NCI-H1105 treated with DMSO at 0.1 percent for 48 hours (cell line): ENCODE measurements at regions not wholly inside any gene's neighbourhood (a gene's known extent, or its start where the extent isn't known, plus 50 kb on each side); places are given as distances from the start of the nearest gene placed in this dataset.
A peak's percentile ranks its signal among the peaks of the same experiment; 100 is the strongest.
"Not testable (repeated sequence)": the region's sequence is repeated elsewhere in the genome, so short reads cannot be mapped to it uniquely, and the experiment has no call there.

Experiments
- DNase-seq: peaks from one replicate; lab custom pipeline; 2025; lab: John Stamatoyannopoulos, UW

- no peak for DNase-seq
These were observed 112.5 kb upstream of the PRSS1 start for GRCh38 chr7:142636751-142637150.

- DNase-seq, result not testable (repeated sequence)
These were observed 113.2 kb upstream of the PRSS1 start for GRCh38 chr7:142636107-142636506.

- DNase-seq, result peak; percentile 66
These were observed 116.8 kb upstream of the PRSS1 start for GRCh38 chr7:142632271-142633134.

DNA sequence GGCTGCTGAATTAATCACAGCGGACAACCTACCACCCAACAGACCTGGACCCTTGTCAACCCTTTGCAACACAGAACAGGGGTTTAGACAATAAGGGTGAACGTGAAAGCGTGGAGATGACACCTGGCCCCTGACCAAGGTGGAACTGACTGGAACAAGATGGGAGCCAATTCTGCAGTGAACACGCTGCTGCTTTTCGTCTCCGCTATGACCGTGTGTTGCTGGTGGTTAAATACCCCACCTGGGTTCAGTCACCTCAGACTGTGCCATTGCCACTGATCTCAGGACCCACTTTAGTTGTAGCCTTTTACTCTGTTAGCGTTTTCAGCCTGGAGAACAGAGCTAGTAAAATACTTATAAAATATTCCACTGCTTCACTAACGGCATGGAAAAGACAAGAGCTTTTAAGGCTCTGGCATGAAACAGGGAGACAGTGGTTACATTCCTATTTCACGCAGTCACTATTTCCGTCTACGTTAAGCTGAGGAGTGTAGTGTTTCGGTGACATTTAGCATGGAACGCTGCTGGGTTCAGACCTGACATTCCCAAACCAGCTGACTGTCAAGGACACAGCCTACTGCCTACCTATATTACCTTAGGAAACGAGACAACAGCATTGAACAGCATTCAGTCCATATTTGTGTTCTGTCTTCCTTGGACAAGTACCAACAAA lies 119.5 kb upstream of the PRSS1 start:
- DNase-seq, result no peak

- no peak for DNase-seq
These were observed 120.3 kb upstream of the PRSS1 start for GRCh38 chr7:142628945-142629344.

GRCh38 chr7:142627223-142627622 lies 122.0 kb upstream of the PRSS1 start:
- DNase-seq, result not testable (repeated sequence)

GRCh38 chr7:142626420-142627035 lies 122.7 kb upstream of the PRSS1 start:
- DNase-seq, result no peak

- not testable (repeated sequence) for DNase-seq
These were observed 124.1 kb upstream of the PRSS1 start for GRCh38 chr7:142625216-142625615.

GRCh38 chr7:142620402-142620801 lies 128.9 kb upstream of the PRSS1 start:
- DNase-seq, result no peak

- no peak for DNase-seq
These were observed 130.5 kb upstream of the PRSS1 start for GRCh38 chr7:142618655-142619351.

DNA sequence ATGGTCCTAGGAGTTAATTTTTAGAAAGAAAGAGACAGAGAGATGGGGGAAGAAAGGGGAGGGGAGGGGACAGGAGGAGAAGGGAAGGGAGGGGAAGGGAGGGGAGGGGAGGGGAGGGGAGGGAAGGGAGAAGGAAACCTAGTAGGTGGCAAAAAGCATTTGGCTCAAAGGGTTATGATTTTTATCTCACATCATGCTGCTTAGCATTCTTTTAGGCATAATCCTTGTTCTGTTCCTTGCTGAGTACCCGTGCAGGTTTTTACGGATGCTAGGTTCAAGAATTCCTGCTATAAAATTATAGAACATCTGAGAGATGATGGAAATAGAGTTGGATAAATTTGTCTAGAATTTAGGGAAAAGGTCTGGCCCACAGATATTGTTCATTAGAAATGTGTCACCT lies 132.4 kb upstream of the PRSS1 start:
- no peak for DNase-seq

- no peak for DNase-seq
These were observed 133.1 kb upstream of the PRSS1 start for GRCh38 chr7:142616121-142616643.

- no peak for DNase-seq
These were observed 133.8 kb upstream of the PRSS1 start for GRCh38 chr7:142615508-142615907.

- no peak for DNase-seq
These were observed 135.2 kb upstream of the PRSS1 start for GRCh38 chr7:142614116-142614515.

DNA sequence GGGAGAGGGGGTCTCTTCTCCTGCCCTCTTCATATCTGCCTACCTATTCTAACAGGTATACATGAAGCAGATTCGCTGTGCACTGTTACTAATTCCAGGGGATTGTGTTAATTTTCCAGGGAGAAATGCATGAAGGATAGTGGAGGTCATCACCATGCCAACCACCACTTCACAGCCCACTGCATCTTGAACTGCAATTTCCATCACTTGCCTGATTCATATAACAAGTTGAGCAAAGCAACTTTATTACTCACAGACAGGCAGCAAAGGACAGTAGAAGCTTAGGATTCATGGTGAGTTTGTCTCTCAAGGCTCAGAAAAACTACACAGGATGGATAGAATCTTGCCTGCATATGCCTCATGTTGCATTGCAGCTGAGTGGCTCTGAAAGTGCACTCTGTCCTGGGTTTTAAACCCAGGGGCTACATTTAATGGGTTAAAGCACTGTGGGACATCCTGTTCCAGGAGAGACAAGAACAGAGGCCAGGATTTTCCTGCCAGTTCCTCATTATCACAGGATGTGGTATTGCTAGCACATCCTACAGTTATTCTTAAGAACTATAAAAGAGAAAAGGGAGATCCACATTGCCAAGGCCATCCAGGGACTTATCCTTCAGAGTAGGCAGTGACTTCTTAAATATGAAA lies 136.9 kb upstream of the PRSS1 start:
- DNase-seq, result no peak

- DNase-seq, result no peak
These were observed 137.6 kb upstream of the PRSS1 start for GRCh38 chr7:142611566-142612236.

DNA sequence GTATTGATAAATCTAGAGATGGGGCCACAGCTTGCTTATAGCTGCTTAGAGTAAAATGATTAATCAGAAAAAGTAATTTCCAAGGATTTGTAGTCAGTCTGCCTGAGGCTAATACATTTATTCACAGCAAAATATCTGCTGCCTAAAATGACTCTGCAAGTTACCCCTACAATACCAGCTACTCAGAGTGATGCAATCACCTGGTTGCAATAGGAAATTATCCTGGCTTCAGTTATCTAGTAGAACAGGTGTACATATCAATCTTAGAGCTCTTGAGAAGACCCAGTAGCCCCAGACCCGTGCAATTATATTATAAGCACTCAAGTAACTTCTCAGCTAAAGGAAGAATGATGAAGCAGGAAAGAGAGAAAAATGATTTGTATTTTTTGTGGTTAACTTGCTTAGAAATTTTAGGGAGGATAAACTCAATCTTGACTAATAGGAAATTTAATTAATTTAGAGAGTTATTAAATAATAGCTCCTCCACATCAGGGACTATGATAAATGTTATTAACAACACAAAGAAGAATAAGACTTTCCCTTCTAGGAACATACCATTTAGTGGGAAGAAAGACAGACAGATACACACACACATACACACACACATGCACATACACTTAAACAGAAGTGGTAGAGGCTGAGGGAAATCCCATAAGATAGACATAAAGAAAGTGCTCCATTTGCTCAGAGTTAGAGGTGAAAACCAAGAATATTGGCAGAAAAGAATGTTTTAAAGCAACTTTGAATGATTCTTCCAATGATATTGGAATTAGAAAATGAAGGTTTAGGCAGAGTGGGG lies 140.4 kb upstream of the PRSS1 start:
- DNase-seq, result peak; percentile 35

- DNase-seq, result no peak
These were observed 141.9 kb upstream of the PRSS1 start for GRCh38 chr7:142607351-142607750.

- no peak for DNase-seq
These were observed 143.2 kb upstream of the PRSS1 start for GRCh38 chr7:142606081-142606480.

DNA sequence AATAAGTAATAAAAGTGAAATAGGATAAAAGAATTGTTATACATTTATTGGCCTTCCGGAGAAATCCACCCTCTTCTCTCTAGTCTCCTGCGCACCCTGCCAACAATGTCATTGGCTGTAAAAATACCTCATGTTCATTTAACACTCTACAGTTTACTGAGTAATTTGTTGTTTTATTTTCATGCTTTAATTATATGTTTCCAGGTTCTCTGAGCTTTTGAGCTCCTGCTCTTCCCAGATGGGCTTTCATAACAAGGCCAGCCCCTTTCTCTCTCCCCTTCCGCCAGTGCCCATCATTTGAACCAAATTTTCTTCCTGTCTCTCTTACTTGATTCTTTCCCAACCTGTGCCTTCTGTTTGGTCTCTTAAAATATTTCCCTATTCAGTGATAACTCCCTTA lies 144.6 kb upstream of the PRSS1 start:
- DNase-seq, result peak; percentile 24
